NCI-H1092 treated with DMSO at 0.1 percent for 48 hours (cell line): ENCODE measurements at regions not wholly inside any gene's neighbourhood (a gene's known extent, or its start where the extent isn't known, plus 50 kb on each side); places are given as distances from the start of the nearest gene placed in this dataset.

Experiments used
- DNase-seq: peaks from one replicate; lab custom pipeline; 2025; lab: John Stamatoyannopoulos, UW

DNA sequence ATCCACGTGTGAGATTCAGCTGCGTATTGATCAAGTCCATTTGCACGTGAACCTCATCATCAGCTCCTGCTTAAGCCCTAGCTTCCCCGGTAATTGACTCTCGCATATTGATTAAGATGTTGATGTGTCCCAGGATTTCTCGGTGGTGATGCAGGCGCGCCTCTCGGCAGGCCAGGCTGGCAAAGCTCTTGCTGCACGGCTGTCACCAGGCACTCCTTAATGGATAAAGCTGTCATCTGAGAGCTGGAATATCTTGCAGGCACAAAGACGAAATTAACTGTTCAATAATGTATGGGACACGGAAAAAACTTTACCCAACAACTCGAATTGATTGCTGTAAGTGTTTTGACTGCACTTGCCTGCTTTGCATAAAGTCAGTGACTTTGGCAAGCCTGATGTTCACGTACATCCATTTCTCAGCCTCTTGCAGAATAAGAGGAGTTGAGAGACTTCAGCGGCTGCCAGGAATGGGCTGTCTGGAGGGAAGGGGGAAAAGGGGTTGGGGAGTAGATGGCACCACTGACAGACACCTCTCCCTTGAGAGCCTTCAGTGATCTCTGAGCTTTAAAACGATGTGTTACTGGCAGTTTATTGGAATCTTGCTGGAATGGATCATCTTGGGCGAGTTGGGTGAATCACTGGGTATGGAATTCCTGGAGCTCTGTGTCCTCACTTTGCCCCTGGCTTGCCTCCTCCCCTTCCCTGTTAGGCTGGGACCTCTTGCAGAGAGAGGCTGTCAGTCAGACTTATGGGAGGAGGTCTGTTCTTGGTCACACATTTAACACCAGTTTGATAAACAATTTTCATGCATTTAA lies 650.3 kb downstream of the CCDC171 start:
- DNase-seq = no peak

DNA sequence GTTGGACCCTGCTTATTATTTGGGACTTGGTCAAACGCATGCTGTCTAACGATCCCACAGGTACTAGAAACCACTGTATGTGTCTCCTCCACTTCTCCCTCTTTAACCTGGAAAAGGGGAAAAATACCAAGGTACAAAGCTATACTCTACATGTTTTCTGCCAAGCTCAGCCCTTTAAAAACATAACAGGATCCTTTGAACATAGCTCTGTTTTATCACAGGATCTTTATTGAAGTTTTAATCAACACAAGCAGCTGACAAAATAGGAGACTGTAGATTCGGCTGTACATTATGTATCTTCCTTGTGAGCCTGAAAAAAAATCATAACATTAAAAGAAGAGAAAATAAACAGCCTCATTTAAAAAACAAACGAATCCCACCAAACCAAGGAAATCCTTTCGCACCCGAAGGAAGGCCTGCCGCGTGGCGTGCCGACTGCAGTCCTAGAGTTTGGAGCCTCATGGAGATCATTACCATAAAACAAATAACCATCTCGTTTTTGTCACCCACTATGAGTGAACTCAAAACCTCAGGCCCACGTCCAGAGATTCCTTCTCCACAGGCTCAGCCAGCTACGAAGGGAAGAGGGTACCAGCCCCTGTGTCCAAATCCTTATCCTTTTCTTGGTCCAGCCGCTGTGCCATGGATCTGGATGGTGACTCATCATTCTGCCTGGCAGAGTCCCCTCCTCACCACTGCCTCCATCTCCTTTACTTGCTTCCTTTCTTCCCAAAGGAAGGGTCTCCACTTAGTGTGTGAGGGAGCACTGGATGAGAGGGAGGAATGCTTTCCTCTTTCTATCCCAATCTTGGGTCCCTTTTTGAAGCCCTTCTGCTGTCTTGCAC lies 651.1 kb downstream of the CCDC171 start:
- no peak for DNase-seq

DNA sequence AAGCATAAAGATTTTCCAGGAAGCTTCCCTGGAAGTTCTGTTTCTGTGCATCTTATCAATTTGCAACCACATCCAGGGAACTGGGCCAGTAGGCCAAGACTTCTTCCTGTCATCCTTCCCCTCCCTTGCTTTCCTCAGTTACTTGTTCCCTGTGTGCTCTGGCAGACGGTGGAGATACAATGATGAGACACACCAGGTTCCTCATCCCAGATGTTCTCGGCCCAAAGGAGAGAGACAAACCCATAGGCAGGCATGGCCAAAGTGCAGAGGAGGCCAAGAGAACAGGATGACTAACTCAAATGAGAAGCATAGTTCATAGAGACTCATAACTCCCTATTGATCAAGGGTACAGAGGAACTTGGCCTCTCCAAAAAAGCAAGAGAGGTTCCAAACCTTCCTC lies 652.6 kb downstream of the CCDC171 start:
- no peak for DNase-seq

DNA sequence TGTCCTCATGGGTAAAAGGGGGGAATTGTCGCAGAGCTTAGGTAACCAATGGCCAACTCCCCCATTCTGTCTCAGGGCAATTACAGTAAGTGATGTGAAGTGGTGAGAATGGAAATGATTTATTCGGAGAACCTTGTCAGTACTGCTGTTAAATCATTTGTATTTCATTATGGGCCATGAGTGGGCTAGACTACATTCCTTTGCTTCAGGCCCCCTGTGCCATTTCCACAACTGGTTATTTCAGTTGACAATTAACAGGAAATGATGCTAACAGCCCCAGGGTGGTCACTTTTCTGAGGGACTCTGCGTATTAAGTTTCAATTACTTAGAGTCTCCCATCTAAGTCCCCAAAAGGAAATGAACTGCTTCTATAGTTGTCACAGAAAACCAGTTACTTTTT lies 653.7 kb downstream of the CCDC171 start:
- DNase-seq = no peak

DNA sequence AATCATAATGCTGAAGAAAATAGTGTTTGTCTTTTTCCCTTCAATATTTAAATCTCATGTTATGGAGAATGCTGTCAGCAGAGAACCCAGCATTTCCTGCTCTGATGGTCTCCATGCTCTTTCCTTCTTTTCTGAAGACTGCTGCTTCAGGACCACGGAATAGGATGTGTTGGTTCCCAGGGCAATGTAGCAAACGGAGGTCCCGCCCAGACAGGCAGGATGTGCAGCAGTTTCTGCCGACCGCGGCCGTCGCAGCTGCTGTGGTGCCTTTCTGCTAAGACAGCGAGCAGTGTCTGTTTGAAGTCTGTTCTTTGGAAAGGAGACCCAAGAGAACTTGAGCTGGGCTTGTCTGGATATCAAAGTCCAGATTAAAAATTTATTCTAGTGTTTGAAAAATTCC lies 654.3 kb downstream of the CCDC171 start:
- no peak for DNase-seq

DNA sequence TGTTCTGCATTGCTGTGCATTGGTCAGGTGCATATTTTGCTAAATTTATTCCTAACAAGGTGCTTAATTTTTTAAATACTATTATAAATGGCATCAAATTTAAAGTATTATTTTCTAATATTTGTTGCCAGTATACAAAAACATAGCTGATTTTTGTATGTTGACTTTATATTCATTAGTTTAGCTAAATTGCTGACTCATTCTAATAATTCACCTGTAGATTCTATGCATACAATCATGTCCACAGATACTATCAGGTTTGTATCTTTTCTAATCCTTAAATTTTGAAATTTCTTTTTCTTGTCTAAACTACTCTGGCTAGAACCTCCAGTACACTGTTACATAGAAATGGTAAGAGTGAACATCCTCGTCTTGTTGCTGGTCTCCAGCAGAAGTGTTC lies 657.6 kb downstream of the CCDC171 start:
- no peak for DNase-seq

DNA sequence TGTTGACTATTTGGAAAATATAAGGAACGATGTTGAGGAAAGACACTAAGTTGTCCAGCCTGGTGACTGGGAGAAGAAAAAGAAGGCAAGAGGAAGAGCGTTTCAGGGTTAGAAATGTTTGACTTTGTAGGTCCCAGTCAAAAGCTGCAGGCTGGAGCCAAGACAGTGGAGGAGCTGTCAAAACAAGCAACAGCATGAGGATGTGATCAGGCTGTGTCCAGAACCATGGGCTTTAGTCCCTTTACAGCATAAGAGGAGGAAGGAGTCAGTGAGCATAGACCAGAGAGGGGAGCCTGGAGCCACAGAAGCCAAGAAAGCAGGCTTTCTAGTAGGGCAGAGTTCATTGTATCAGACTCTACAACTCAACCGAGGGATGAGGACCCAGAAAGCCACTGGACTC lies 658.5 kb downstream of the BNC2 start:
- no peak for DNase-seq

DNA sequence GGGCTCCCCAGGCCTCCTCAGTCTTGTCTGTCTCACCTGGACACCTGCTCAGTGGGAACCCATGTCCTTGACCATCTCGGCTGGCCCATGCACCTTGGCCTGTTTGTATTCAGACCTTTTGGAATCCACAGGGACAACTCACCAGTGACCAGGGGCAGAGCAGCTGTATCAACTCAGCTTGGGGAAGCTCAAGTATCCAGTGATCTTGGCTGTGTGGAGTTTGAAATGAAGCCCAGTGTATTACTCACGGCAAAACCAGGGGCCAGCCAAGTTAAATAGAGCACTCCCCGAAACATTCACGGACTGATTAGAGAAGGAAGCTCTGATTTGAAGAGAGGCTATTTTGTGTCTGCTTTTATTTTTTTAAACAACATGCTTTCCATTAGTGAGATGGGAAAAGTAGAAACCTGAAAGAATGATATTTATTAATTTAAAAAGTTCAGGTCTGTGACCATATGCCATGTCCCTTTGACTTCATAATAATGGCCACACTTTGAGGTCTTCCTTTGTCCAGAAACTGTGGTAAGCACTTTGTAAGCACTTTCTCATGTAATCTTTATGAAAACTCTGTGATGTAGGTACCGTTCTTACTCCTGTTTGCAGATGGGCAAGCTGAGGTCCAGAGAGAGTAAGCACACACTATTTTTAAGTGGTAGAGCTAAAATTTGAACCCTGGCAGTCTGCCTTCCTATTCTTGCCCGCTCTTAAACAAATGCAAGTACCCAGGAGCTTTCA lies 656.5 kb downstream of the BNC2 start:
- peak; percentile 92 for DNase-seq

DNA sequence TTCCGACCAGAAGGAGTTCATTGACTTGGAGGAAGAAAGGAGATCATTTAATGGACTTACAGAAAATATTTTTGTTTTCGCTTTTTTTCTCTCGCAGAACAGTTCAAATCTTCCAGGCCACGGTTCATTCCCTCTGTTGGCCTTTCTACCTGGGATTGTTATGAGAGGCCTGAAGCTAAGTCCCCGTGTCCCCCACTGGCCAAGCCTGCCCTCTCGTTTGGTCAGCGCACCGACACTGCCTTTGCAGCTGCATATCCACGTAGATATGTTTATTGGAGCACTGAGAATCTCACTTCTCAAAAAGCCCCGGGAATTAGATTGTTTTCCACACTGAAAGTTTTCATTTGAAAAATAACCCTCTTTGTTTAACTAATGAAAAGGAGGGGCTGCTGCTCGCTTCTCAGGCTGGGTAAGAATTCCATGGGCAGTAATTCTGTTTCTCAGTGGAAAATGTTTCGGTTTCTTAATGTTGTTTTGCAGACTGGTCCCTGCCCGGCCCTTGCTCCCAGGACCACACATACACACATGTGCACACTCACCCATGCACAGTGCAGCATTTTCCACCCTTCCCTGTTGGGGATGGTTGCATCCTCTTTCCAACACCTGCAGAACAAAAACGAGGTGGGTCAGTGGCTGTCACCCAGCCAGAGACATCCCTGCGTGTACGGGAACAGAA lies 655.7 kb downstream of the BNC2 start:
- peak; percentile 51 for DNase-seq

DNA sequence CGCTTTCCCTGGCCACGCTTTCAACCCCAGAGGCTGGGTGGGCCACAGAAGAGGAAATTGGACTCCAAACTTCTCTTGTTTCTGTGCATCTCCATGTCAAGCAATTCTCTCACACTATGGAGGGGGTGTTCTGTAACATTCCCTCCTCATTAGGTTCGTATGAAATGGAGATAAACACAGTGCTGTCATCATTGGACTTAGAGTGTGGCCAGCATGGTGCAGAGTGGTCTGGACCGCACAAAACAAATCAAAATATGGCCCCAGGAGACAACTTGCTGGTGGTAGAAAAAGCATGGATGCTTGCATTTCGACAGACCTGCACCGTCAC lies 655.2 kb downstream of the BNC2 start:
- DNase-seq = no peak

DNA sequence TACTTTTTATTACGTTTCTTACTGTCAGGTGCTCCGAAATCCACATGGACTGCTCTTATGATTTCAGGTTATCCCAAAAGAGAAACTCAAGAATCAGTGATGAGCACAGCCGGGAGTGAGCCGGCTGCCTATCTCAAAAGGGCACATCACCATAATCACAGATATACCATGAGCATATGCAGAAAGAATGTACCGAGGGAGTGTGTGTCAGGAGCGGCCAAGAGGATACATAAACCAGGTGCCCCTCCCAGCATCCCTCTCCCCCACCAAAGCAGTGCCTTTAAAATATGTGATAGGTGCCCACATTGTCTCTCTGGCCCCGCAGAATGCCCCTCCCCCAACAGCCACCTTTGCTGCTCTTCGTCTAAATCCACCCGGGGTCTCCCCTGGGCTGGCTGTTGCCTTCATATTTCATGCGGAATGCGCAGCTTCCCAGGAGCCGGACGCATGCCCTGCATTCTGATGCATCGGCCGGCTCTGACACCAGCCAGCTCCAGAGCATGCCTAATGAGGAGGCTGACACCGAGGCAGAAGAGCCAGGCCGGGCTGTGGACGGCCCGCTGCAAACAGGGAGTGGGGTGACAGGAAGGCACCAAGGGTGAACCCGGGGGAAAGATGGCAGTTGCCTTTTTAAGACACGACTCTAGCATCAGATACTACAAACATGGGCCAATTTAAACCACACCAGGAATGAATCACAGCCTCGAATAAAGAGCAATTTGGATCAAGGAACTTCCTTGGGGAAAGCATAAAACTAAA lies 652.3 kb downstream of the BNC2 start:
- DNase-seq = no peak

DNA sequence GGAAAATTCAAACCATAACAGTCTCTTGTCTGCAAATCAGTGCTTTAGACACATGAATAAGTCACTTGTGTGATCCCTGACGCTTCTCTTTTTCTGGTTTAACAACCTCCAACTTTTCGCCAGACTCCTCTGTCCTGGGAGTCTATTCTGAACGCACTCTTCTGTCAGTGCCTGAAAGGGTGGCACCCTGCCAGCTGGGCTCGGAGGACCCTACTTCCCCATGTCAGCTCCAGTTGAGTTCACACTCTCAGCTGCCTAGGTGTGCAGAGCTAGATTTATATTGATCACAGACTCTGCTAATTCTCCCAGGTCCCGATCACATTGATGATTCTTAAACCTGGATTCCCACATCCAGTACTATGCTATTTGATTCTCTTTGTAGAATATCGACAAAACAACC lies 649.1 kb downstream of the BNC2 start:
- peak; percentile 69 for DNase-seq

DNA sequence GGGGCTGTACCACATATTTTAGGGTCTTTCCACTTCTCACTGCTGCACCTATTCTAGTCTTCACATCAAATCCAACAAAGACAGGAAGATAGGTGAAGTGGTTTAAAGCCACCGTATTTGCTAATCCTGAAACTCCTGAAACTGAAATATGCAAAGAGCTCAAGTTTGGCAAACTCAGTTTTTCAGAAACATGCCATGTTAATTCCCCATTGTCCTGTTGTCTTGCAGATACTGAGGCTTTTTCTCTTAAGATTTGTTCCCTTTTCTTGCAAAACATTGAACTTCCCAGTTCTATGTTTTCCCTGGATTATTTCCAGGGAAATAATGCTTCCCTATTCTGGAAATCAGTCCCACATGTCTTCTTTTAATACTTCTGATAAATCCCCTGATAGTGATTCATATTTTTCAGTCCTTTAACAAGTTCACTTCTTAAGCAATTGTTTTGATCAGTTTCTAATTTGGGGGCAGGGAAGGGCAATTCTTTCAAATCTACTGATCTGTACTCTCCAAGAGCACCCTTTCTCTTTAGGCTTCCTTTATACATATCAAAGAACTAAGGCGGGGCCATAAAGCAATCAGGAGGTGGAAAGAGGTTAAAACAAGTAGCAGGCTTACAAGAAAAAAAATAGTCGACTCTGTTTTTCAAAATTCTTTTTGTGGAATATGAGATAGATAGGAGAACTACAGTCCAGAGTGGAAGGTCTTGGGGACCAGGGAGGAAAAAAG lies 648.5 kb downstream of the BNC2 start:
- DNase-seq = no peak

DNA sequence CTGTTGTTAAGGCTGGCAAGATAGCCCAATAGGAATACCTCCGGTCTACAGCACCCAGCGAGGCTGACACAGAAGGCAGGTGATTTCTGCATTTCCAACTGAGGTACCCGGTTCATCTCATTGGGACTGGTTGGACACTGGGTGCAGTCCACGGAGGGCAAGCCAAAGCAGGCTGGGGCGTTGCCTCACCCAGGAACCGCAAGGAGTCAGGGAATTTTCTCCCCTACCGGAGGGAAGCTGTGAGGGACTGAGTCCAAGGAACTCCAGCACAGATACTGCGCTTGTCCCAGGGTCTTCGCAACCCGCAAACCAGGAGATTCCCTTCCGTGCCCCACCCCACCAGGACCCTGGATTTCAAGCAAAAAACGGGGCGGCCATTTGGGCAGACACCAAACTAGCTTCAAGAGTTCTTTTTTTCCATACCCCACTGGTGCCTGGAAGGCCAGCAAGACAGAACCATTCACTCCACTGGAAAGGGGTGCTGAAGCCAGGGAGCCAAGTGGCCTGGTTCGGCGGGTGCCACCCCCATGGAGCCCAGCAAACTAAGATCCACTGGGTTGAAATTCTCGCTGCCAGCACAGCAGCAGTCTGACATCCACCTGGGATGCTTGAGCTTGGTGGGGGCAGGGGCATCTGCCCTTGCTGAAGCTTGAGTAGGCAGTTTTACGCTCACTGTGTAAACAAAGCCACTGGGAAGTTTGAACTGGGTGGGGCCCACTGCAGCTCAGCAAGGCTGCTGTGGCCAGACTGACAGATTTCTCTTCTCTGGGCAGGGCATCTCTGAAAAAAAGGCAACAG lies 647.2 kb downstream of the BNC2 start:
- DNase-seq = no peak

DNA sequence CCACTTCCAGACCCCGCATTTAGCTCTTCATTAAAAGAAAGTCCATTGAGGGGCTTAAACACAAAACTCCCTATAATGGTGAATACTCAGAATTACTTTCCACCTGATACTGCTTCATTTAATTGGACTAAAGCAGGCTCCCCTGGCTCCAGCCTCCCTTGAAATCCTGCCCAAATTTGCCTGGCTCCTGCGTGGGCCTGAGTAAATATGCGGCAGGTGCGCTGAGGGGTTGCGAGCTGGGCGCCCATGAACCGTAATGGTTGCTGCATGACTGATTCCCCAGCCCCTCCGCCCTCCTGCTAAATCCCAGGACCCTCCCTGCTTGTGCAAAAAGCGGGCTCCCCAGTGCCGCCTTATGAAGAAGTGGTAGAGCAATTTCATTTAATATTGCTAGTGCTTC lies 639.7 kb downstream of the BNC2 start:
- peak; percentile 98 for DNase-seq

DNA sequence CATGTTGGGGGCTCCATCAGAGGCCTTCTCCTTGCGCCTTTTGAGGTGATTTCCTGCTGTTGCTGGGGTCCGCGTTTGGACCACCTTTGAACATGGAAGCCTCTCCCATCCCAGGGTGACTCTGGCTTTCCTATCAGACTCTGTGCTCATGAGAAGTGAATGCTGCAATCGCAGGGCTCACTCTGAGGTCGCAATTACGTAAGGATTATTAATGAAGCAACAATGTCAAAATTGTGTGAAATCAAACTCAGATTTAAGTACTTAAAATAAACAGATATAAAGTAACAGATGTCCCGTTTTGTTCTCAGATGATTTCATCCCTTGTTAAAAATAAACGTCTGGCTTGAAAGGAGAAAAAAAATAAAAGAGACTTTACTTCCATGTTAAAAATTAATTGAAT lies 634.2 kb downstream of the BNC2 start:
- no peak for DNase-seq

DNA sequence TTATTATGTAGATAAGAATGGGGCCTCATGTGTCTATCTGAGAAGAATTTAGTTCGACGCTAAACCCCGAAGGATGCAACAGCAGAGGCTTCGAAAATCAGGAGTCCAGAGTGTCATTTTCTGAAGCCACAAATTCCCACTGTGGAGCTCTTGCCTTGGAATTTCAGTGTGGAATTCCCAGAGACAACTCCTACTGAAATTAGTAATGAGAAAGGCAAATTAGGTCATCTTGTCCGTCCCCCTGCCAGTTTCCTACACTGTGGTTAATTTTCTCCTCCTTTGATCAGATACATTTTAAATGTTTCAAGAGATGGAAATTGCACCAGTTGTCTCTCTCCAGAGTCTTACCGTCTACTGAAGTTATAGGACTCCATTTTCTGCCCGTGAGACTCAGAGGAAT lies 633.6 kb downstream of the BNC2 start:
- DNase-seq = no peak

DNA sequence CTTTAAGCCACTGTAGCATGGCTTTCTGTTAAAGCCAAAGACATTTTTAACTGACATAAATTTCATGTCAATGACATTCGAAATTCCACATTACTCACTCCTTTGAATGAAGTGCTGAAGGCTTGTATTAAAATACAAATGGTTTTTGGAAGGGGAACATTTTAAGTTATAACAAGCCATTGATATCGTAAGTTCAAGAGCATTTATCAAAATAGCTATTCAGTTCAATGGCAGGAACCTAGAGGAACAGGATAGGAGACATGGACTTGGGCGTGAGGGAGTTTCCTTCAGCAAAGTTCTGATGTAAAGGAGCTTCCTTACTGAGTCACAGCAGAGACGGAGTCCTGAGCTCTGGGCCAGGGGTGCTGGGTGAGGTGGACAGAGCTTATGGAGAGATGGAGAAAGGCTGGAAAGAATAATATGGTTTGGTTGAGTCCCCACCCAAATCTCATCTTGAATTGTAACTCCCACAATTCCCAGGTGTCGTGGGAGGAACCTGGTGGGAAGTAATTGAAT lies 631.8 kb downstream of the BNC2 start:
- no peak for DNase-seq

DNA sequence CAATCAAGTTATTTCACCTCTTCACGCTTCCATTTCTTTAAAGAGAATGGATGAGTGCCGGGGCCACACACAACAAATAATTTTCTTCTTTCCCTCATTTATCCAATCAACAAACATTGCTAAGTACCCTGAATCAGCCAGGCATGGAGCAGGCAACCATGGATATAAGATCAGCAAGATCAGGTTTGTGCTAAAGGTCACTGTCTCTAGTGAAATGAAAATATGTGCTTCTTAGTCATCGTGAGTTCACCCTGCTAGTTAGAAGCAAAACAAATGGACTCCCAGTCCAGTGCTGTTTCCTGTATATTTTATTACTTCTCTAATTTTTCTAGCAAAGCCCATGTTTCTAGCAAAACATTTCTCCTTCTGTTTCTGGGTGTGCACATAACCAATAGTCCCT lies 629.2 kb downstream of the BNC2 start:
- no peak for DNase-seq

DNA sequence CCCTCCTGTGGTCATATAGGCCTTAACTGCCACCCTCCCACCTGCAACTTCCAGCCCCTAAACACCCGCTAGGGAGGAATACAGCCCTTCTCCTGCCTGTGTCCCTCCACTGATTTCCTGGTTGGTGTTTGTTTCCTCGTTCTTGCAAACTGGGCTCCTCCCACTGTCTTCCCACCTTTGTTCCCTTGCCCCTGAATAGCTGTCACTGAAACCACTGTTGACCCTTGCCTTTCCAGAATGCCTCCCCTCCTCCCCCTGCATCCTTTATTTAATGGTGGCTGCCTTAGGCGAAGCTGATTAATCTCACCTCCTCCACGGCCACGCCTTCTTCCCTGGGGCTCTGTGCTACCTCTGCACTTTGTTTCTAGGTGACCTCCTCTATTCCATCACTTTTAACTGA lies 626.7 kb downstream of the BNC2 start:
- DNase-seq = no peak
